GM13976 (cell line): ENCODE measurements at regions not wholly inside any gene's neighbourhood (a gene's known extent, or its start where the extent isn't known, plus 50 kb on each side); places are given as distances from the start of the nearest gene placed in this dataset.

ENCODE experiments used
- DNase-seq: peaks from one replicate; pipeline ENCODE4 v3.0.0; 2012; ENCODE audit warnings: low spot score
- CTCF ChIP-seq: IDR thresholded peaks from 2 replicates; pipeline ENCODE4 v1.5.1; 2012; ENCODE audit warnings: borderline replicate concordance, mild to moderate bottlenecking; ENCODE audit not compliant: insufficient read depth; ENCODE audit errors: extremely low read depth, missing control alignments, control extremely low read depth
- in situ Hi-C: fragments of 300-500 bp; cut with MboI; formaldehyde crosslinking; loops from one replicate; pipeline ENCODE4 v1.12.0; 2022; ENCODE audit warnings: low sequenced_read_pairs, mixed read lengths, inconsistent platforms; ENCODE audit not compliant: unreplicated experiment

- TF ChIP-seq CTCF: no peak
- in situ Hi-C loops: no loop called here
Observed at GRCh38 chr15:68518785-68519430, 59.9 kb upstream of the CORO2B start.

GRCh38 chr15:68524753-68525584 is 53.8 kb upstream of the CORO2B start:
- no peak for TF ChIP-seq CTCF
- no peak for DNase-seq
- in situ Hi-C loops: loop anchor here (25.0 kb wide), 1 partner anchor 213 kb away; no protein-coding TSS in a partner anchor

More at GRCh38 chr15:68518785-68519430, 59.9 kb upstream of the CORO2B start:
- no peak for DNase-seq

- no peak for DNase-seq
- TF ChIP-seq CTCF: no peak
- in situ Hi-C loops: loop anchor here (25.0 kb wide), 1 partner anchor 214 kb away; no protein-coding TSS in a partner anchor
Observed at GRCh38 chr15:68525815-68526214, 53.0 kb upstream of the CORO2B start.

GRCh38 chr15:68526269-68526668 is 52.5 kb upstream of the CORO2B start:
- DNase-seq: peak; percentile 48
- TF ChIP-seq CTCF: no peak
- in situ Hi-C loops: loop anchor here (25.0 kb wide), 1 partner anchor 214 kb away; no protein-coding TSS in a partner anchor

- TF ChIP-seq CTCF: no peak
- DNase-seq: no peak
- in situ Hi-C loops: loop anchor here (25.0 kb wide), 1 partner anchor 214 kb away; no protein-coding TSS in a partner anchor
Observed at GRCh38 chr15:68526784-68527183, 52.0 kb upstream of the CORO2B start.

GRCh38 chr15:68528626-68529290 is 50.0 kb upstream of the CORO2B start:
- TF ChIP-seq CTCF: no peak
- in situ Hi-C loops: loop anchor here (25.0 kb wide), 1 partner anchor 216 kb away; no protein-coding TSS in a partner anchor
- no peak for DNase-seq
